A549 (cell line): ENCODE measurements at regions not wholly inside any gene's neighbourhood (a gene's known extent, or its start where the extent isn't known, plus 50 kb on each side); places are given as distances from the start of the nearest gene placed in this dataset.

Experiments used
- ATAC-seq, 2 experiments: fragments of 200-7000 bp in 1 of 2; fragments of >200 bp in 1 of 2; cut with Nextera tagmentation in 1 of 2; cut with Tn5 transposase in 1 of 2; 3 replicates each; pipeline versions ENCODE4 v1.8.0 to v1.9.1; 2018 to 2020; ENCODE audit warnings: mild to moderate bottlenecking in 1 of 2, moderate library complexity in 1 of 2
- CTCF ChIA-PET: fragments of 300-600 bp; sonication (Branson Sonifier 250); formaldehyde crosslinking; extraction: SDS; loops from one replicate; lab custom pipeline; 2021; ENCODE audit warnings: antibody characterized with exemption, inconsistent platforms; lab: Yijun Ruan, JAX
- POLR2A ChIA-PET: fragments of 350-600 bp; formaldehyde crosslinking; extraction: SDS; loops from one replicate; lab custom pipeline; 2021; ENCODE audit warnings: antibody characterized with exemption, inconsistent platforms; lab: Yijun Ruan, JAX
- DNase-seq, 2 experiments: peaks; one replicate each; pipeline versions ENCODE4 v3.0.0 to v3.0.0-alpha.2; 2011 to 2016; ENCODE audit warnings: low read depth in 1 of 2, low spot score in 1 of 2
- FAIRE-seq: peaks from 2 replicates; lab custom pipeline; 2011; peaks lifted over from hg19 to GRCh38; lab: Jason Lieb, UNC
- H3K27ac ChIP-seq, 2 experiments: fragments of >200 bp; sonication (Bioruptor Twin); formaldehyde crosslinking; 3 replicates each; pipeline ENCODE4 v1.5.1; 2016 to 2017
- H3K4me1 ChIP-seq: fragments of >200 bp; sonication (Bioruptor Twin); formaldehyde crosslinking; 3 replicates; pipeline ENCODE4 v1.6.1; 2016
- H3K4me2 ChIP-seq: fragments of >200 bp; sonication (Bioruptor Twin); formaldehyde crosslinking; 3 replicates; pipeline ENCODE4 v1.6.1; 2016
- H3K4me3 ChIP-seq: fragments of >200 bp; sonication (Bioruptor Twin); formaldehyde crosslinking; 3 replicates; pipeline ENCODE4 v1.5.1; 2016
- H3K9me3 ChIP-seq: fragments of >200 bp; sonication (Bioruptor Twin); formaldehyde crosslinking; 3 replicates; pipeline ENCODE4 v1.6.1; 2016
- CHD4 ChIP-seq: fragments of 200-600 bp; sonication (generic); IDR thresholded peaks from 2 replicates; pipeline ENCODE4 v1.6.1; 2016; ENCODE audit warnings: antibody characterized with exemption, mild to moderate bottlenecking, borderline replicate concordance
- EHF ChIP-seq: fragments of 250-450 bp; sonication (Bioruptor Pico); IDR thresholded peaks from 2 replicates; pipeline ENCODE4 v1.5.0; 2020; ENCODE audit warnings: mild to moderate bottlenecking
- EP300 ChIP-seq, 2 experiments: fragments of >200 bp; sonication (Bioruptor Twin); formaldehyde crosslinking; IDR thresholded peaks; 2 replicates in 1 of 2; 3 replicates in 1 of 2; pipeline ENCODE4 v1.6.1; 2016 to 2017
- GATA3 ChIP-seq: IDR thresholded peaks from 2 replicates; pipeline ENCODE4 v1.6.1; 2012; ENCODE audit warnings: borderline replicate concordance
- HDAC2 ChIP-seq: fragments of 200-600 bp; sonication (generic); IDR thresholded peaks from 2 replicates; pipeline ENCODE4 v1.6.1; 2016
- HEYL ChIP-seq: fragments of 250-450 bp; sonication (Bioruptor Pico); IDR thresholded peaks from 2 replicates; pipeline ENCODE4 v1.8.0; 2021; ENCODE audit warnings: mild to moderate bottlenecking, moderate library complexity
- HOXA7 ChIP-seq: fragments of 250-450 bp; sonication (Bioruptor Pico); IDR thresholded peaks from 2 replicates; pipeline ENCODE4 v1.5.0; 2020; ENCODE audit warnings: mild to moderate bottlenecking, moderate library complexity
- HOXB13 ChIP-seq: fragments of 250-450 bp; sonication (Bioruptor Pico); IDR thresholded peaks from 2 replicates; pipeline ENCODE4 v1.5.0; 2020; ENCODE audit warnings: low read depth, mild to moderate bottlenecking, moderate library complexity
- JUNB ChIP-seq: fragments of >200 bp; sonication (Bioruptor Twin); formaldehyde crosslinking; IDR thresholded peaks from 2 replicates; pipeline ENCODE4 v1.6.1; 2016
- KDM1A ChIP-seq: fragments of 200-600 bp; sonication (generic); IDR thresholded peaks from 2 replicates; pipeline ENCODE4 v1.6.1; 2016; ENCODE audit warnings: low read depth, mild to moderate bottlenecking
- KDM5A ChIP-seq: fragments of 200-600 bp; sonication (generic); IDR thresholded peaks from 2 replicates; pipeline ENCODE4 v1.6.1; 2016; ENCODE audit warnings: antibody characterized with exemption, mild to moderate bottlenecking
- MYC ChIP-seq: IDR thresholded peaks from 2 replicates; pipeline ENCODE4 v1.6.1; 2012; ENCODE audit warnings: mild to moderate bottlenecking, inconsistent platforms, low read length, improper control_type of control experiment, borderline replicate concordance
- NPAS2 ChIP-seq: fragments of 250-450 bp; sonication (Bioruptor Pico); IDR thresholded peaks from 2 replicates; pipeline ENCODE4 v1.8.0; 2022; ENCODE audit warnings: mild to moderate bottlenecking, moderate library complexity, borderline replicate concordance
- NR3C1 ChIP-seq: fragments of >200 bp; sonication (Bioruptor Twin); formaldehyde crosslinking; IDR thresholded peaks from 3 replicates; pipeline ENCODE4 v1.6.1; 2017
- PHF8 ChIP-seq: fragments of 200-600 bp; sonication (generic); IDR thresholded peaks from 2 replicates; pipeline ENCODE4 v1.6.1; 2016; ENCODE audit warnings: low read depth, mild to moderate bottlenecking, antibody characterized with exemption, moderate library complexity, borderline replicate concordance
- POLR2A ChIP-seq: IDR thresholded peaks from 2 replicates; pipeline ENCODE4 v1.6.1; 2012; ENCODE audit warnings: mild to moderate bottlenecking, low read length
- POLR2AphosphoS2 ChIP-seq: conservative IDR thresholded peaks from 2 replicates; pipeline ENCODE4 v1.6.1; 2012; ENCODE audit warnings: low read length, improper control_type of control experiment, inconsistent platforms
- RARB ChIP-seq: fragments of 250-450 bp; sonication (Bioruptor Pico); IDR thresholded peaks from 2 replicates; pipeline ENCODE4 v1.8.0; 2021; ENCODE audit warnings: mild to moderate bottlenecking, moderate library complexity
- RFX5 ChIP-seq: fragments of 450-650 bp; IDR thresholded peaks from 2 replicates; pipeline ENCODE4 v1.7.1; 2014; ENCODE audit warnings: antibody characterized with exemption, mild to moderate bottlenecking, moderate library complexity
- SMC3 ChIP-seq: fragments of >200 bp; sonication (Bioruptor Twin); formaldehyde crosslinking; IDR thresholded peaks from 3 replicates; pipeline ENCODE4 v1.6.1; 2018; ENCODE audit warnings: inconsistent platforms
- SREBF2 ChIP-seq: fragments of 450-650 bp; IDR thresholded peaks from 2 replicates; pipeline ENCODE4 v1.6.1; 2014; ENCODE audit warnings: mild to moderate bottlenecking, moderate library complexity
- TFCP2L1 ChIP-seq: fragments of 250-450 bp; sonication (Bioruptor Pico); IDR thresholded peaks from 2 replicates; pipeline ENCODE4 v1.5.0; 2021; ENCODE audit warnings: mild to moderate bottlenecking
- ZNF302 ChIP-seq: fragments of 250-450 bp; sonication (Bioruptor Pico); IDR thresholded peaks from 2 replicates; pipeline ENCODE4 v1.9.0; 2021; ENCODE audit warnings: inconsistent platforms, mild to moderate bottlenecking, moderate library complexity
- ZSCAN20 ChIP-seq: fragments of 250-450 bp; sonication (Bioruptor Pico); IDR thresholded peaks from 2 replicates; pipeline ENCODE4 v1.8.0; 2022; ENCODE audit warnings: mild to moderate bottlenecking, moderate library complexity
- WGBS: methylation state at CpG from one replicate; pipeline ENCODE4 v1.1.6; 2017; ENCODE audit errors: missing lambda C conversion rate; 5-methylcytosine and 5-hydroxymethylcytosine counted together
- TF ChIP-seq, protein P1 (sequence below): fragments of >200 bp; sonication (Bioruptor Twin); formaldehyde crosslinking; IDR thresholded peaks from 3 replicates; pipeline ENCODE4 v1.5.1; 2016
- TF ChIP-seq, protein P2 (sequence below): IDR thresholded peaks from 2 replicates; pipeline ENCODE4 v1.6.1; 2012
- TF ChIP-seq, protein P3 (sequence below): fragments of 250-450 bp; sonication (Bioruptor Pico); IDR thresholded peaks from 2 replicates; pipeline ENCODE4 v1.5.0; 2021; ENCODE audit warnings: mild to moderate bottlenecking, moderate library complexity, borderline replicate concordance
- TF ChIP-seq, protein P4 (sequence below): IDR thresholded peaks from 2 replicates; pipeline ENCODE4 v1.6.1; 2012
- TF ChIP-seq, protein P5 (sequence below): fragments of 150-350 bp; IDR thresholded peaks from 2 replicates; pipeline ENCODE4 v1.6.1; 2014; ENCODE audit warnings: low read depth, mild to moderate bottlenecking, low read length

DNA sequence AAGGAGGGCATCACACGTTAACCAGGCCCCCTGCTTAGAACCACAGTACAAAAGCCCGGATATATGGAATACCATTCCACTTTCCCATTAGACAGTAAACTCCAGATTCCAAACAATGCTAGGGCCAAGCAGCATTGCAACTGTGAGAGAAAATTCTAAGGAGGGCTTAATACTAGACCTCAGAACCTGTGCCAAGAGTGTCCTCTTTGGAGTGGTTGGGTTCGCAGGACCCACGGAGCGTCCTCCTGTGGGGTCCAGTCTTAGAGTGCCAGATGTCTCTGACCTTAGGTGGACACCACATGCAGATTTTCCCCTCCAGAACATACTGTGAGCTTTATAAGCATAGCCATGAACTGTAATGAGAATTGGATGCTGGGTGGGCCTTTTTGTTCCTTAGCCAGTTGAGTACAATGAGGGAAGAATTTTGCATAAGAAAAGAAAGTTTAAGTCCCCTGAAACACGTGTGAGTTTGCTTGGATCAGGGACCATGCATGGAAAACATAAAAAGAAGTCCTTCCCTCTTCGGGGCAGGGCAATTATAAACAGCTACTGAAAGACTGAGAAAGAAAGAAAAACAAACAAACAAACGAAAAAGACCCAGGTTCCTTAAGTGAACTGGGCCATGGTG lies 325.7 kb downstream of the NEK10 start (continued):
- TF ChIP-seq SMC3: no peak
- no peak for TF ChIP-seq KDM1A
- TF ChIP-seq, protein P1, sequence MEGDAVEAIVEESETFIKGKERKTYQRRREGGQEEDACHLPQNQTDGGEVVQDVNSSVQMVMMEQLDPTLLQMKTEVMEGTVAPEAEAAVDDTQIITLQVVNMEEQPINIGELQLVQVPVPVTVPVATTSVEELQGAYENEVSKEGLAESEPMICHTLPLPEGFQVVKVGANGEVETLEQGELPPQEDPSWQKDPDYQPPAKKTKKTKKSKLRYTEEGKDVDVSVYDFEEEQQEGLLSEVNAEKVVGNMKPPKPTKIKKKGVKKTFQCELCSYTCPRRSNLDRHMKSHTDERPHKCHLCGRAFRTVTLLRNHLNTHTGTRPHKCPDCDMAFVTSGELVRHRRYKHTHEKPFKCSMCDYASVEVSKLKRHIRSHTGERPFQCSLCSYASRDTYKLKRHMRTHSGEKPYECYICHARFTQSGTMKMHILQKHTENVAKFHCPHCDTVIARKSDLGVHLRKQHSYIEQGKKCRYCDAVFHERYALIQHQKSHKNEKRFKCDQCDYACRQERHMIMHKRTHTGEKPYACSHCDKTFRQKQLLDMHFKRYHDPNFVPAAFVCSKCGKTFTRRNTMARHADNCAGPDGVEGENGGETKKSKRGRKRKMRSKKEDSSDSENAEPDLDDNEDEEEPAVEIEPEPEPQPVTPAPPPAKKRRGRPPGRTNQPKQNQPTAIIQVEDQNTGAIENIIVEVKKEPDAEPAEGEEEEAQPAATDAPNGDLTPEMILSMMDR: no peak

DNA sequence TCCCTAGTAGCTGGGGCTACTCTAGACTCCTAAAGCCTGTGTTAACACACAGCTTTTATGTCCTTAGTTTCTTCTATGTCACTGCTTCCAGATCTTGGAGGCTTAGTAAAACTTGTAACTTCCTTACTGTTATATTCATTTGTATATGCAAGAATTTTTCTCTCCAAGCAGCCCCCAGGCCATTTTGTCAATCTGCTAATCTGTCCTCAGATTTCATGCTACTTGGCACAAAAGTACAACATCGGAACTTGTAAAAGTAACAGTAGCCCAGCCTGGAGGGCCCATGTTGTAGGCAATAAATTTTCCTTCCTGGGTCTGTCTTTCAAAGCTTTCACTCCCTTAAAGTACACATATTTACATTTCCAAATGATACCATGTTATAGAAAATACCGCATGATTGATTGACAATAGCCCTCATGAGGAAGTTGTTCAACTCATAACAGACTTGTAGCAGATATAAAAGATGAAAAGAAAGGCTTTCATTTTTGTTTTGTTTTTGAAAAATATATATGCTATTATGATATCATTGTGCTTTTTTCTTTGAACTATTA lies 324.2 kb downstream of the NEK10 start:
- ChIA-PET CTCF (no interaction called here), POLR2A (no interaction called here)
- Histone ChIP-seq H3K9me3 (no peaks in the 10 kb centered on the region), H3K4me3 (no peak overlapping the region), H3K27ac (no peak overlapping the region), H3K4me2 (no peak overlapping the region), H3K4me1 (no peaks in the 10 kb centered on the region)
- TF ChIP-seq HDAC2 (no peak), TFCP2L1 (CRISPR knock-in tag) (no peak), HEYL (no peak), RFX5 (no peak), EHF (CRISPR knock-in tag) (no peak), CHD4 (no peak), EP300 (IDR thresholded peaks at IDR 0.05) (no peak), POLR2AphosphoS2 (no peak), ZSCAN20 (no peak)
- TF ChIP-seq, protein P2, sequence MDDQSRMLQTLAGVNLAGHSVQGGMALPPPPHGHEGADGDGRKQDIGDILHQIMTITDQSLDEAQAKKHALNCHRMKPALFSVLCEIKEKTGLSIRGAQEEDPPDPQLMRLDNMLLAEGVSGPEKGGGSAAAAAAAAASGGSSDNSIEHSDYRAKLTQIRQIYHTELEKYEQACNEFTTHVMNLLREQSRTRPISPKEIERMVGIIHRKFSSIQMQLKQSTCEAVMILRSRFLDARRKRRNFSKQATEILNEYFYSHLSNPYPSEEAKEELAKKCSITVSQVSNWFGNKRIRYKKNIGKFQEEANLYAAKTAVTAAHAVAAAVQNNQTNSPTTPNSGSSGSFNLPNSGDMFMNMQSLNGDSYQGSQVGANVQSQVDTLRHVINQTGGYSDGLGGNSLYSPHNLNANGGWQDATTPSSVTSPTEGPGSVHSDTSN: no peak
- TF ChIP-seq, protein P3, sequence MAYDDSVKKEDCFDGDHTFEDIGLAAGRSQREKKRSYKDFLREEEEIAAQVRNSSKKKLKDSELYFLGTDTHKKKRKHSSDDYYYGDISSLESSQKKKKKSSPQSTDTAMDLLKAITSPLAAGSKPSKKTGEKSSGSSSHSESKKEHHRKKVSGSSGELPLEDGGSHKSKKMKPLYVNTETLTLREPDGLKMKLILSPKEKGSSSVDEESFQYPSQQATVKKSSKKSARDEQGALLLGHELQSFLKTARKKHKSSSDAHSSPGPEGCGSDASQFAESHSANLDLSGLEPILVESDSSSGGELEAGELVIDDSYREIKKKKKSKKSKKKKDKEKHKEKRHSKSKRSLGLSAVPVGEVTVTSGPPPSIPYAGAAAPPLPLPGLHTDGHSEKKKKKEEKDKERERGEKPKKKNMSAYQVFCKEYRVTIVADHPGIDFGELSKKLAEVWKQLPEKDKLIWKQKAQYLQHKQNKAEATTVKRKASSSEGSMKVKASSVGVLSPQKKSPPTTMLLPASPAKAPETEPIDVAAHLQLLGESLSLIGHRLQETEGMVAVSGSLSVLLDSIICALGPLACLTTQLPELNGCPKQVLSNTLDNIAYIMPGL (CRISPR knock-in tag): no peak
- TF ChIP-seq, protein P1: no peak
- TF ChIP-seq, protein P4, sequence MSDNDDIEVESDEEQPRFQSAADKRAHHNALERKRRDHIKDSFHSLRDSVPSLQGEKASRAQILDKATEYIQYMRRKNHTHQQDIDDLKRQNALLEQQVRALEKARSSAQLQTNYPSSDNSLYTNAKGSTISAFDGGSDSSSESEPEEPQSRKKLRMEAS: no peak
- FAIRE-seq: no peak
- 72% methylated on average over 2 of the region's 2 CpGs for WGBS
- no peak for ATAC-seq
- no peak for DNase-seq

DNA sequence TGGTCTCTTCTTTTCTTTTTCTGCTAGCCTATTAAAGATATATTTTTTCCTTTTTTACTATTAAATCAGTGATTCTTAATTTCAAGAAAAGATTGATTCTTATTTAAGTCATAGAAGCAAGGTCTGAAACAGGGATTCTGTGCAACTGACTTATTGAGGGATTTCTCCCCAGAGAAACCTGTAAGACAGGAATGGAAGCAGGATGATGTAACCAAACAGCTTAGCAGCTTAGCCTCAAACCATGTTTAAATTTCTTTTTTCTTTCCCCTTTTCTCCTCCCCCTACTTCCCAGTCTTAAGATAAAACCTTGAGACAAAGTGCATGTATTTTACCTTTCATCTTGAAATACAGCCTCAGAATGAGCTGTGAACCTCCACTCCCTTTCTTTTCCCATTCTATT lies 322.8 kb downstream of the NEK10 start:
- Histone ChIP-seq H3K4me2 (no peak overlapping the region), H3K27ac (no peak overlapping the region), H3K4me3 (no peak overlapping the region), H3K4me1 (no peaks in the 10 kb centered on the region)
- ATAC-seq (no peak), DNase-seq (no peak), FAIRE-seq (no peak)
- ChIA-PET CTCF (no interaction called here), POLR2A (no interaction called here)
- TF ChIP-seq KDM1A: no peak
- TF ChIP-seq NPAS2 (CRISPR knock-in tag): no peak
- TF ChIP-seq ZNF302 (CRISPR knock-in tag): no peak
- no peak for TF ChIP-seq MYC
- no peak for TF ChIP-seq POLR2AphosphoS2
- TF ChIP-seq NR3C1: no peak
- TF ChIP-seq SREBF2: no peak
- no peak for TF ChIP-seq RARB
- TF ChIP-seq KDM5A: no peak
- TF ChIP-seq, protein P5, sequence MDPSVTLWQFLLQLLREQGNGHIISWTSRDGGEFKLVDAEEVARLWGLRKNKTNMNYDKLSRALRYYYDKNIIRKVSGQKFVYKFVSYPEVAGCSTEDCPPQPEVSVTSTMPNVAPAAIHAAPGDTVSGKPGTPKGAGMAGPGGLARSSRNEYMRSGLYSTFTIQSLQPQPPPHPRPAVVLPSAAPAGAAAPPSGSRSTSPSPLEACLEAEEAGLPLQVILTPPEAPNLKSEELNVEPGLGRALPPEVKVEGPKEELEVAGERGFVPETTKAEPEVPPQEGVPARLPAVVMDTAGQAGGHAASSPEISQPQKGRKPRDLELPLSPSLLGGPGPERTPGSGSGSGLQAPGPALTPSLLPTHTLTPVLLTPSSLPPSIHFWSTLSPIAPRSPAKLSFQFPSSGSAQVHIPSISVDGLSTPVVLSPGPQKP: no peak
- no peak for TF ChIP-seq HOXB13 (CRISPR knock-in tag)
- TF ChIP-seq JUNB: no peak
- TF ChIP-seq PHF8: no peak
- TF ChIP-seq GATA3: no peak
- no peak for TF ChIP-seq HOXA7 (CRISPR knock-in tag)
- TF ChIP-seq POLR2A: no peak
- no peak for TF ChIP-seq EHF (CRISPR knock-in tag)
- no peak for TF ChIP-seq TFCP2L1 (CRISPR knock-in tag)
- TF ChIP-seq, all 56 proteins: peak for 0
- no peaks in the 10 kb centered on the region for H3K9me3 ChIP-seq
